ENCODE measurements at regions not wholly inside any gene's neighbourhood (a gene's known extent, or its start where the extent isn't known, plus 50 kb on each side); places are given as distances from the start of the nearest gene placed in this dataset.

GRCh38 chr6:165823609-165824326, 160.7 kb upstream of the PDE10A start:
- Histone ChIP-seq H3K36me3 (ENCODE audit: insufficient read depth, low read length) (no peaks in the 10 kb centered on the region), H3K9me3 (ENCODE audit: low read length) (no peaks in the 10 kb centered on the region)

GRCh38 chr6:165822501-165822900, 159.5 kb upstream of the PDE10A start:
- Histone ChIP-seq H3K9me3 (ENCODE audit: low read length) (no peaks in the 10 kb centered on the region), H3K9ac (ENCODE audit: low read length) (no peak overlapping the region), H3K4me1 (ENCODE audit: insufficient read depth, low read length) (no peaks in the 10 kb centered on the region), H3K27ac (ENCODE audit: low read depth, low read length) (no peak overlapping the region), H3K4me3 (ENCODE audit: low read depth in 1 of 2, low read length in 2 of 2) (no peak overlapping the region), H3K36me3 (ENCODE audit: insufficient read depth, low read length) (no peaks in the 10 kb centered on the region), H3K27me3 (ENCODE audit: control insufficient read depth in 1 of 2, insufficient read depth in 2 of 2, low read length in 2 of 2) (peaks cover 0 to 4% of the 10 kb centered on the region in 2 donors)

More at GRCh38 chr6:165823609-165824326, 160.7 kb upstream of the PDE10A start:
- Histone ChIP-seq H3K27me3 (ENCODE audit: control insufficient read depth in 1 of 2, insufficient read depth in 2 of 2, low read length in 2 of 2) (peaks cover 0 to 4% of the 10 kb centered on the region in 2 donors), H3K4me1 (ENCODE audit: insufficient read depth, low read length) (no peaks in the 10 kb centered on the region), H3K27ac (ENCODE audit: low read depth, low read length) (no peak overlapping the region), H3K9ac (ENCODE audit: low read length) (no peak overlapping the region), H3K4me3 (ENCODE audit: low read depth in 1 of 2, low read length in 2 of 2) (no peak overlapping the region)

GRCh38 chr6:165821754-165822153, 158.7 kb upstream of the PDE10A start:
- Histone ChIP-seq H3K27ac (ENCODE audit: low read depth, low read length) (no peak overlapping the region), H3K4me1 (ENCODE audit: insufficient read depth, low read length) (no peaks in the 10 kb centered on the region), H3K4me3 (ENCODE audit: low read depth in 1 of 2, low read length in 2 of 2) (no peak overlapping the region), H3K9ac (ENCODE audit: low read length) (no peak overlapping the region), H3K27me3 (ENCODE audit: control insufficient read depth in 1 of 2, insufficient read depth in 2 of 2, low read length in 2 of 2) (peaks cover 0 to 4% of the 10 kb centered on the region in 2 donors), H3K36me3 (ENCODE audit: insufficient read depth, low read length) (no peaks in the 10 kb centered on the region), H3K9me3 (ENCODE audit: low read length) (no peaks in the 10 kb centered on the region)

- Histone ChIP-seq H3K27ac (ENCODE audit: low read depth, low read length) (no peak overlapping the region), H3K4me1 (ENCODE audit: insufficient read depth, low read length) (no peaks in the 10 kb centered on the region), H3K36me3 (ENCODE audit: insufficient read depth, low read length) (no peaks in the 10 kb centered on the region), H3K27me3 (ENCODE audit: control insufficient read depth in 1 of 2, insufficient read depth in 2 of 2, low read length in 2 of 2) (peaks cover 0 to 4% of the 10 kb centered on the region in 2 donors), H3K9ac (ENCODE audit: low read length) (no peak overlapping the region), H3K4me3 (ENCODE audit: low read depth in 1 of 2, low read length in 2 of 2) (no peak overlapping the region), H3K9me3 (ENCODE audit: low read length) (no peaks in the 10 kb centered on the region)
Measured at GRCh38 chr6:165820934-165821333, 157.9 kb upstream of the PDE10A start.

- H3K4me3 ChIP-seq (ENCODE audit: low read depth in 1 of 2, low read length in 2 of 2), result no peak overlapping the region
- H3K4me1 ChIP-seq (ENCODE audit: insufficient read depth, low read length), result no peaks in the 10 kb centered on the region
- H3K27ac ChIP-seq (ENCODE audit: low read depth, low read length), result no peak overlapping the region
- H3K36me3 ChIP-seq (ENCODE audit: insufficient read depth, low read length), result no peaks in the 10 kb centered on the region
- H3K9me3 ChIP-seq (ENCODE audit: low read length), result no peaks in the 10 kb centered on the region
- H3K9ac ChIP-seq (ENCODE audit: low read length), result no peak overlapping the region
- H3K27me3 ChIP-seq (ENCODE audit: control insufficient read depth in 1 of 2, insufficient read depth in 2 of 2, low read length in 2 of 2), result peaks cover 0 to 4% of the 10 kb centered on the region in 2 donors
Measured at GRCh38 chr6:165820407-165820806, 157.4 kb upstream of the PDE10A start.

GRCh38 chr6:165819394-165819793, 156.4 kb upstream of the PDE10A start:
- H3K27me3 ChIP-seq (ENCODE audit: control insufficient read depth in 1 of 2, insufficient read depth in 2 of 2, low read length in 2 of 2), result peaks cover 0 to 4% of the 10 kb centered on the region in 2 donors
- no peak overlapping the region for H3K4me3 ChIP-seq (ENCODE audit: low read depth in 1 of 2, low read length in 2 of 2)
- no peaks in the 10 kb centered on the region for H3K36me3 ChIP-seq (ENCODE audit: insufficient read depth, low read length)
- H3K9me3 ChIP-seq (ENCODE audit: low read length), result no peaks in the 10 kb centered on the region
- no peak overlapping the region for H3K9ac ChIP-seq (ENCODE audit: low read length)
- no peaks in the 10 kb centered on the region for H3K4me1 ChIP-seq (ENCODE audit: insufficient read depth, low read length)
- no peak overlapping the region for H3K27ac ChIP-seq (ENCODE audit: low read depth, low read length)

GRCh38 chr6:165818200-165818599, 155.2 kb upstream of the PDE10A start:
- no peak overlapping the region for H3K9ac ChIP-seq (ENCODE audit: low read length)
- H3K27ac ChIP-seq (ENCODE audit: low read depth, low read length), result no peak overlapping the region
- no peaks in the 10 kb centered on the region for H3K36me3 ChIP-seq (ENCODE audit: insufficient read depth, low read length)
- no peaks in the 10 kb centered on the region for H3K4me1 ChIP-seq (ENCODE audit: insufficient read depth, low read length)
- H3K4me3 ChIP-seq (ENCODE audit: low read depth in 1 of 2, low read length in 2 of 2), result no peak overlapping the region
- no peaks in the 10 kb centered on the region for H3K9me3 ChIP-seq (ENCODE audit: low read length)
- H3K27me3 ChIP-seq (ENCODE audit: control insufficient read depth in 1 of 2, insufficient read depth in 2 of 2, low read length in 2 of 2), result peaks cover 0 to 4% of the 10 kb centered on the region in 2 donors

- Histone ChIP-seq H3K4me3 (ENCODE audit: low read depth in 1 of 2, low read length in 2 of 2) (no peak overlapping the region), H3K9me3 (ENCODE audit: low read length) (no peaks in the 10 kb centered on the region), H3K27me3 (ENCODE audit: control insufficient read depth in 1 of 2, insufficient read depth in 2 of 2, low read length in 2 of 2) (peaks cover 0 to 4% of the 10 kb centered on the region in 2 donors), H3K4me1 (ENCODE audit: insufficient read depth, low read length) (no peaks in the 10 kb centered on the region), H3K36me3 (ENCODE audit: insufficient read depth, low read length) (no peaks in the 10 kb centered on the region), H3K9ac (ENCODE audit: low read length) (no peak overlapping the region), H3K27ac (ENCODE audit: low read depth, low read length) (no peak overlapping the region)
Measured at GRCh38 chr6:165817771-165818170, 154.7 kb upstream of the PDE10A start.

- Histone ChIP-seq H3K27ac (ENCODE audit: low read depth, low read length) (no peak overlapping the region), H3K9me3 (ENCODE audit: low read length) (no peaks in the 10 kb centered on the region), H3K4me1 (ENCODE audit: insufficient read depth, low read length) (no peaks in the 10 kb centered on the region), H3K4me3 (ENCODE audit: low read depth in 1 of 2, low read length in 2 of 2) (no peak overlapping the region), H3K9ac (ENCODE audit: low read length) (no peak overlapping the region), H3K27me3 (ENCODE audit: control insufficient read depth in 1 of 2, insufficient read depth in 2 of 2, low read length in 2 of 2) (peaks cover 0 to 4% of the 10 kb centered on the region in 2 donors), H3K36me3 (ENCODE audit: insufficient read depth, low read length) (no peaks in the 10 kb centered on the region)
Measured at GRCh38 chr6:165817148-165817547, 154.1 kb upstream of the PDE10A start.

- Histone ChIP-seq H3K4me3 (ENCODE audit: low read depth in 1 of 2, low read length in 2 of 2) (no peak overlapping the region), H3K4me1 (ENCODE audit: insufficient read depth, low read length) (no peaks in the 10 kb centered on the region), H3K27ac (ENCODE audit: low read depth, low read length) (no peak overlapping the region), H3K9me3 (ENCODE audit: low read length) (no peaks in the 10 kb centered on the region), H3K9ac (ENCODE audit: low read length) (no peak overlapping the region), H3K36me3 (ENCODE audit: insufficient read depth, low read length) (no peaks in the 10 kb centered on the region), H3K27me3 (ENCODE audit: control insufficient read depth in 1 of 2, insufficient read depth in 2 of 2, low read length in 2 of 2) (peaks cover 0 to 3% of the 10 kb centered on the region in 2 donors)
Measured at GRCh38 chr6:165814679-165815078, 151.6 kb upstream of the PDE10A start.

- Histone ChIP-seq H3K27me3 (ENCODE audit: control insufficient read depth in 1 of 2, insufficient read depth in 2 of 2, low read length in 2 of 2) (no peaks in the 10 kb centered on the region), H3K36me3 (ENCODE audit: insufficient read depth, low read length) (no peaks in the 10 kb centered on the region), H3K9ac (ENCODE audit: low read length) (no peak overlapping the region), H3K4me1 (ENCODE audit: insufficient read depth, low read length) (no peaks in the 10 kb centered on the region), H3K4me3 (ENCODE audit: low read depth in 1 of 2, low read length in 2 of 2) (no peak overlapping the region), H3K9me3 (ENCODE audit: low read length) (no peaks in the 10 kb centered on the region), H3K27ac (ENCODE audit: low read depth, low read length) (no peak overlapping the region)
Measured at GRCh38 chr6:165811512-165811911, 148.5 kb upstream of the PDE10A start.

- no peak overlapping the region for H3K4me3 ChIP-seq (ENCODE audit: low read depth in 1 of 2, low read length in 2 of 2)
- no peak overlapping the region for H3K9ac ChIP-seq (ENCODE audit: low read length)
- H3K36me3 ChIP-seq (ENCODE audit: insufficient read depth, low read length), result no peaks in the 10 kb centered on the region
- no peaks in the 10 kb centered on the region for H3K9me3 ChIP-seq (ENCODE audit: low read length)
- H3K4me1 ChIP-seq (ENCODE audit: insufficient read depth, low read length), result no peaks in the 10 kb centered on the region
- no peak overlapping the region for H3K27ac ChIP-seq (ENCODE audit: low read depth, low read length)
- peaks cover 0 to 3% of the 10 kb centered on the region in 2 donors for H3K27me3 ChIP-seq (ENCODE audit: control insufficient read depth in 1 of 2, insufficient read depth in 2 of 2, low read length in 2 of 2)
Measured at GRCh38 chr6:165808021-165808420, 145.0 kb upstream of the PDE10A start.
